ENCODE measurements at regions not wholly inside any gene's neighbourhood (a gene's known extent, or its start where the extent isn't known, plus 50 kb on each side); places are given as distances from the start of the nearest gene placed in this dataset.

DNA sequence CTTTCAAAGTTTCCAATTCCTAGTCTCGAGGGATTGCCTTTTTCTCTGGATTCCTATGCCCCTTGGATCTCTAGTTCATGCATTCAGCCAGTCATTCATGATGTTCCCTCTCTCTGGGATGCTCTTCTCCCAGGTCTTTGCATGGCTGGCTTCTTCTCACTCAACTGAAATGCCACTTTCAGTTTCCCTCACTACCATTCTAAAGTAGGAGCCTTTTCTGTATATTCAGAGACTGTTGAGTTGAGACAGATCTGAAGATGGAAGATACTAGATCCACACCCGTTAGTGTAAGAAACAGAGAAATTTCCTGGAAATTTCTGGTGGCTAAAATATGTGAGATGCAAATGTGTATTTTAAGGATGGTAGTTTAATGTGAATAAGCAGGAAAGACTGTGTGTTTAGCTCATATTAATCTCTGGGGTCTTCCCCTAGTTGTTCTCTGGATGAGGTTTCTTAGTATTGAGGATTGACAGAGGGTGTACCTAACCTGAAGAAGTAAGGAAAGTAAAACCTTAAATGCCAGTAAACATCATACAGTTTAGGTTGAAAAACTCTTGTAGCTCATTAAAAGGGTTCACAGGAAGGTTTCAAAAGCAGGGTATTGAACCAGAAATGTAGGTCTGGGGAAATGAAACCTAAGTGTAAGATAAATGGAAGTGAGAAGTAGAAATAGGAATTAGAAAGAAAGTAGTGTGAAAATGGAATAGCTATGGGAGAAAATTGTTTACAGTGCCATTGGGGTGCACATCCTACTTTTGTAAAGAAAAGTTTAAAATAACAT lies 331.3 kb downstream of the NDFIP2 start:
- H3K36me3 Mint-ChIP-seq (ENCODE audit: low read depth): no peaks in the 10 kb centered on the region
- no peak for DNase-seq (ENCODE audit: low read depth, low spot score)
- no peak overlapping the region for H3K27ac Mint-ChIP-seq (ENCODE audit: unreplicated experiment)
- peaks cover 8% of the 10 kb centered on the region for H3K9me3 Mint-ChIP-seq
- H3K4me3 Mint-ChIP-seq: no peak overlapping the region
- no peaks in the 10 kb centered on the region for H3K27me3 Mint-ChIP-seq (ENCODE audit: low read depth)
- peaks cover 19% of the 10 kb centered on the region for H3K4me1 Mint-ChIP-seq
- TF ChIP-seq, protein P1, sequence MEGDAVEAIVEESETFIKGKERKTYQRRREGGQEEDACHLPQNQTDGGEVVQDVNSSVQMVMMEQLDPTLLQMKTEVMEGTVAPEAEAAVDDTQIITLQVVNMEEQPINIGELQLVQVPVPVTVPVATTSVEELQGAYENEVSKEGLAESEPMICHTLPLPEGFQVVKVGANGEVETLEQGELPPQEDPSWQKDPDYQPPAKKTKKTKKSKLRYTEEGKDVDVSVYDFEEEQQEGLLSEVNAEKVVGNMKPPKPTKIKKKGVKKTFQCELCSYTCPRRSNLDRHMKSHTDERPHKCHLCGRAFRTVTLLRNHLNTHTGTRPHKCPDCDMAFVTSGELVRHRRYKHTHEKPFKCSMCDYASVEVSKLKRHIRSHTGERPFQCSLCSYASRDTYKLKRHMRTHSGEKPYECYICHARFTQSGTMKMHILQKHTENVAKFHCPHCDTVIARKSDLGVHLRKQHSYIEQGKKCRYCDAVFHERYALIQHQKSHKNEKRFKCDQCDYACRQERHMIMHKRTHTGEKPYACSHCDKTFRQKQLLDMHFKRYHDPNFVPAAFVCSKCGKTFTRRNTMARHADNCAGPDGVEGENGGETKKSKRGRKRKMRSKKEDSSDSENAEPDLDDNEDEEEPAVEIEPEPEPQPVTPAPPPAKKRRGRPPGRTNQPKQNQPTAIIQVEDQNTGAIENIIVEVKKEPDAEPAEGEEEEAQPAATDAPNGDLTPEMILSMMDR (conservative IDR thresholded peaks at IDR 0.05): no peak

DNA sequence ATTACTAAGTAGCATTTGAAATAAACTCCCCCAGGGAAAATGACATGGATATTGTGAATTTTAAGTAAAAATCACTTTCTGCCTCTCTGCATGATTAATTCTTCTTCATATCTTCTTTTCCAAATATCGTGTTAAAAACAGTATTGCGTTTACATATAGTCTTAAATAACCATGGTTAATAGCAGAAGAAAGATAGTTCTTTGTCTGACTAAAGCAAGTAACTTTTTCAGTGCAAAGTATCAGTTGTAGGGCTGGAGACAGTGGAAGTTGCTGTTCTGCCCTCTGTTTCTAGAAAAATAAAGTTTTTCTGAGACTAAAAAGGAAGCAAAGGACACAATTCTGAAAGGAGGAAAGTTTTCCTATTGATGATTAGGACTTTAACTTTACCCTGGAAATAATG lies 330.2 kb downstream of the NDFIP2 start:
- Mint-ChIP-seq H3K27me3 (ENCODE audit: low read depth) (no peaks in the 10 kb centered on the region), H3K36me3 (ENCODE audit: low read depth) (no peaks in the 10 kb centered on the region), H3K4me1 (peaks cover 28% of the 10 kb centered on the region), H3K27ac (ENCODE audit: unreplicated experiment) (no peak overlapping the region), H3K9me3 (peaks cover 6% of the 10 kb centered on the region), H3K4me3 (no peak overlapping the region)
- TF ChIP-seq, protein P1 (conservative IDR thresholded peaks at IDR 0.05): no peak
- DNase-seq (ENCODE audit: low read depth, low spot score): no peak

DNA sequence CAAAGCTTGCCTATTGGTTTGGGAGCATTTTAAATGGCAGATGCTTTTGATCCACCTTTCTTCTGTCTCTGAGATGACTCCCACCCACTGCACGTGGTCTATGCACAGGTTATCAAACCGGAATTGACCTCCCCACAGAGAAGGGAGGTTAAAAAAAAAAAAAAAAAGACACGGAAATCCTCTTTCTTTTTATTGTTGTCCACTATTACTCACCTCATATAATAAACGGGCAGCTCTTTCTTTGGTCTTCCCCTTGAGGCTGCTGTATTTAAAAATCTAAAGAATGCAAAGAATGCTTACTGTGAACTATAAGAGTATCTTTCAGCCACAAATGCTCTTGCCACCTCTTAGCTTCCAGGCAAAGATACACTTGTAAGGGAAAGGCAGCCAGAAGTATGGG lies 329.7 kb downstream of the NDFIP2 start:
- no peak for DNase-seq (ENCODE audit: low read depth, low spot score)
- Mint-ChIP-seq H3K27ac (ENCODE audit: unreplicated experiment) (no peak overlapping the region), H3K9me3 (peaks cover 6% of the 10 kb centered on the region), H3K4me1 (peaks cover 28% of the 10 kb centered on the region), H3K27me3 (ENCODE audit: low read depth) (no peaks in the 10 kb centered on the region), H3K36me3 (ENCODE audit: low read depth) (no peaks in the 10 kb centered on the region), H3K4me3 (no peak overlapping the region)
- TF ChIP-seq, protein P1 (conservative IDR thresholded peaks at IDR 0.05): no peak

DNA sequence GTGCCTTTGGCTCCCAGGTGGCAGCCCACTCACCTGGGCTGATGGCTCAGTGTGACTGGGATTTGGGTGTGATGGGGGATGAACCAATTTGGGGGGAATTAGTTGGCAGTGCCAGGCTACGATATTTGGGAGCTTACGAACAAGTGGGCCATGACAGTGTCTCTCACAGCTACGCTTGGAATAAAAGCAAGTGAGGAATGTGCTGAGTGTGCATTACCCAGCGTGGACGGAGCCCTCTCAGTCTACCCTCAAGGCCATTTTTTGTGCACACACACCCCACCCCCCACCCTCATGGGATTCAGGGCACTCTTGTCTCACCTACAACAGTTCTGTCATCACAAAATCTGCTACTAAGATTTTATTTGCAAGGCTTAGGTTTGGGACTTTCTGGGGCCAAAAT lies 329.1 kb downstream of the NDFIP2 start:
- Mint-ChIP-seq H3K4me1 (peaks cover 34% of the 10 kb centered on the region), H3K4me3 (no peak overlapping the region), H3K9me3 (peaks cover under 1% of the 10 kb centered on the region), H3K27ac (ENCODE audit: unreplicated experiment) (no peak overlapping the region), H3K36me3 (ENCODE audit: low read depth) (no peaks in the 10 kb centered on the region), H3K27me3 (ENCODE audit: low read depth) (no peaks in the 10 kb centered on the region)
- DNase-seq (ENCODE audit: low read depth, low spot score): no peak
- TF ChIP-seq, protein P1 (conservative IDR thresholded peaks at IDR 0.05): no peak

DNA sequence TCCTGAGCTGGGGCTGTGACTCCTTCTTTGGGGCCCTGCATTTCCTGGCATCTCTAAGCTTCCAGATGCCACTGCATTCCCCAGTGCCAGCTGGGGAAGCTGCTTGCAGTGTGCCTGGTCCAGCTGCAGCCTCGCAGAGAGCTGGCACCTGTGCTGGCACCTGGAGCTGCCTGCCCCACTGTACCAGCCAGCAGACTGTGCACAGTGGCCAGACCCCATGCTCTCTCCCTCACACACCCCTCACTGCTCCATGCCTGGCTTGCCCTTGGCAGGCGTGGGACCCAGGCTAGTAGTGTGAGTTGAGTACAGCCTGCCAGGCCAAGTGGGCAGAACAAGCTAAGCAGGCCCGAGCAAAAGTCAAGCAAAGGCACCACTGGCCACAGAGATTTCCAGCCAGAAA lies 327.5 kb downstream of the NDFIP2 start:
- DNase-seq (ENCODE audit: low read depth, low spot score): no peak
- Mint-ChIP-seq H3K27ac (ENCODE audit: unreplicated experiment) (no peak overlapping the region), H3K4me3 (no peak overlapping the region), H3K9me3 (no peaks in the 10 kb centered on the region), H3K27me3 (ENCODE audit: low read depth) (no peaks in the 10 kb centered on the region), H3K36me3 (ENCODE audit: low read depth) (no peaks in the 10 kb centered on the region), H3K4me1 (peaks cover 49% of the 10 kb centered on the region)
- TF ChIP-seq, protein P1 (conservative IDR thresholded peaks at IDR 0.05): no peak

Measured in neural crest cell (in vitro differentiated cells).